HFFc6 (cell line): ENCODE measurements at regions not wholly inside any gene's neighbourhood (a gene's known extent, or its start where the extent isn't known, plus 50 kb on each side); places are given as distances from the start of the nearest gene placed in this dataset.

Experiments
- DNase-seq: peaks from one replicate; pipeline ENCODE4 v3.0.0-alpha.2; 2018
- H3K27ac Mint-ChIP-seq: 2 replicates; pipeline ENCODE4 v1.8.0; 2020; ENCODE audit warnings: mild to moderate bottlenecking, mixed read lengths
- H3K27me3 Mint-ChIP-seq: 2 replicates; pipeline ENCODE4 v1.8.0; 2021; ENCODE audit warnings: mild to moderate bottlenecking, moderate library complexity, mixed read lengths; ENCODE audit not compliant: insufficient read depth
- H3K36me3 Mint-ChIP-seq: 2 replicates; pipeline ENCODE4 v1.8.0; 2021; ENCODE audit warnings: low read depth, mixed read lengths
- H3K4me1 Mint-ChIP-seq: 2 replicates; pipeline ENCODE4 v1.8.0; 2020; ENCODE audit warnings: low read depth, mixed read lengths
- H3K4me3 Mint-ChIP-seq: 2 replicates; pipeline ENCODE4 v1.8.0; 2020; ENCODE audit warnings: mild to moderate bottlenecking, moderate library complexity, mixed read lengths
- H3K9me3 Mint-ChIP-seq: 2 replicates; pipeline ENCODE4 v1.8.0; 2020; ENCODE audit warnings: mild to moderate bottlenecking, mixed read lengths
- CTCF ChIP-seq: fragments of 200-600 bp; sonication (generic); IDR thresholded peaks from 2 replicates; pipeline ENCODE4 v1.5.0; 2021; ENCODE audit warnings: antibody characterized with exemption, mild to moderate bottlenecking

- H3K36me3 Mint-ChIP-seq: no peaks in the 10 kb centered on the region
- H3K4me1 Mint-ChIP-seq: no peaks in the 10 kb centered on the region
- H3K9me3 Mint-ChIP-seq: no peaks in the 10 kb centered on the region
- no peak for DNase-seq
- no peak overlapping the region for H3K4me3 Mint-ChIP-seq
- H3K27ac Mint-ChIP-seq: no peak overlapping the region
- no peak for TF ChIP-seq CTCF
- no peaks in the 10 kb centered on the region; the same call in 1 of the 2 replicates for H3K27me3 Mint-ChIP-seq
These were observed 377.4 kb downstream of the ETNK1 start for GRCh38 chr12:23002381-23002780.

- Mint-ChIP-seq H3K27me3 (no peaks in the 10 kb centered on the region), H3K36me3 (no peaks in the 10 kb centered on the region), H3K4me1 (no peaks in the 10 kb centered on the region), H3K9me3 (no peaks in the 10 kb centered on the region), H3K27ac (no peak overlapping the region), H3K4me3 (no peak overlapping the region)
- DNase-seq: no peak
- TF ChIP-seq CTCF: no peak
These were observed 379.6 kb downstream of the ETNK1 start for GRCh38 chr12:23004473-23005020.

GRCh38 chr12:23005387-23005786, 380.4 kb downstream of the ETNK1 start:
- H3K4me1 Mint-ChIP-seq: no peaks in the 10 kb centered on the region
- no peak overlapping the region for H3K4me3 Mint-ChIP-seq
- TF ChIP-seq CTCF: no peak
- no peaks in the 10 kb centered on the region for H3K27me3 Mint-ChIP-seq
- no peaks in the 10 kb centered on the region for H3K36me3 Mint-ChIP-seq
- DNase-seq: no peak
- H3K9me3 Mint-ChIP-seq: no peaks in the 10 kb centered on the region
- no peak overlapping the region for H3K27ac Mint-ChIP-seq

- Mint-ChIP-seq H3K36me3 (no peaks in the 10 kb centered on the region), H3K4me1 (no peaks in the 10 kb centered on the region)
- DNase-seq: no peak
These were observed 381.4 kb downstream of the ETNK1 start for GRCh38 chr12:23006413-23006812.

GRCh38 chr12:23008623-23009022, 383.7 kb downstream of the ETNK1 start:
- H3K36me3 Mint-ChIP-seq: no peaks in the 10 kb centered on the region
- no peak overlapping the region for H3K27ac Mint-ChIP-seq

More at GRCh38 chr12:23006413-23006812, 381.4 kb downstream of the ETNK1 start:
- no peak for TF ChIP-seq CTCF
- no peaks in the 10 kb centered on the region for H3K9me3 Mint-ChIP-seq
- no peaks in the 10 kb centered on the region for H3K27me3 Mint-ChIP-seq
- no peak overlapping the region for H3K27ac Mint-ChIP-seq
- no peak overlapping the region for H3K4me3 Mint-ChIP-seq

More at GRCh38 chr12:23008623-23009022, 383.7 kb downstream of the ETNK1 start:
- H3K4me3 Mint-ChIP-seq: no peak overlapping the region
- no peak for DNase-seq
- no peak for TF ChIP-seq CTCF
- no peaks in the 10 kb centered on the region for H3K27me3 Mint-ChIP-seq
- H3K9me3 Mint-ChIP-seq: no peaks in the 10 kb centered on the region; the same call in 1 of the 2 replicates
- no peaks in the 10 kb centered on the region for H3K4me1 Mint-ChIP-seq
